MM.1S (cell line): ENCODE measurements at regions not wholly inside any gene's neighbourhood (a gene's known extent, or its start where the extent isn't known, plus 50 kb on each side); places are given as distances from the start of the nearest gene placed in this dataset.
"Not testable (repeated sequence)": the region's sequence is repeated elsewhere in the genome, so short reads cannot be mapped to it uniquely, and the experiment has no call there.

Source experiments
- EZH2 ChIP-seq: fragments of 300-600 bp; sonication (generic); optimal IDR thresholded peaks from 2 replicates; pipeline ENCODE3; 2017; ENCODE audit warnings: low read depth, mild to moderate bottlenecking, antibody characterized with exemption, low read length, mixed read lengths
- TF ChIP-seq, protein P1 (sequence below): fragments of 300-600 bp; sonication (generic); IDR thresholded peaks from 2 replicates; pipeline ENCODE4 v1.5.1; 2016; ENCODE audit warnings: antibody characterized with exemption, low read length, mixed read lengths

DNA sequence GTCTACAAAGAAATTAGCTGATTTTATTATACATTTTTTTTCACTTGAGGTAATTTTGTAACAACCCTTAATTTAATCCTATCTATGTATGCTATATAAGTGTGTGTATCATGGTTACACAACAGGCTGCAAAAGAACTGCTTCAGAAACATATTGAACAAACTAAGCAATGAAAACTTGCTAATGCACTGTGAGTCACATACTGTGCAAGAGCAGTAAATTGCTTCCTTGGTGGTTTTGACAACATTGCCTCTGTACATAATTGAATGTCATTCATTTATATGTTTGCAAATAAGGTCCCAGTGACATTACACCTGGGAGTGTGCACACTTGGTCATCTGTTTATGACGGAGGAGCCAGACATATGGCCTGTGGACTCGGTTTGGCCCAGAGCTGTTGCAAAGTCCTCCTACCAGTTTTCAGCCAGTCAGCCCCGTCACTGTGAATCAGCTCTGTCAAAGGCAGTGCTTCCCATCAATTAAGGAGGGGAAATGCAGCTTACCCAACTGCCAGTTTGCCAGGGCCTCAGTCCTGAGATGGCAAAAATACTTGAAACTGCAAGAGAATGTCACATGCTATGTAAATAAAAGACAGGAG lies 835.0 kb downstream of the TTLL7 start:
- TF ChIP-seq, protein P1, sequence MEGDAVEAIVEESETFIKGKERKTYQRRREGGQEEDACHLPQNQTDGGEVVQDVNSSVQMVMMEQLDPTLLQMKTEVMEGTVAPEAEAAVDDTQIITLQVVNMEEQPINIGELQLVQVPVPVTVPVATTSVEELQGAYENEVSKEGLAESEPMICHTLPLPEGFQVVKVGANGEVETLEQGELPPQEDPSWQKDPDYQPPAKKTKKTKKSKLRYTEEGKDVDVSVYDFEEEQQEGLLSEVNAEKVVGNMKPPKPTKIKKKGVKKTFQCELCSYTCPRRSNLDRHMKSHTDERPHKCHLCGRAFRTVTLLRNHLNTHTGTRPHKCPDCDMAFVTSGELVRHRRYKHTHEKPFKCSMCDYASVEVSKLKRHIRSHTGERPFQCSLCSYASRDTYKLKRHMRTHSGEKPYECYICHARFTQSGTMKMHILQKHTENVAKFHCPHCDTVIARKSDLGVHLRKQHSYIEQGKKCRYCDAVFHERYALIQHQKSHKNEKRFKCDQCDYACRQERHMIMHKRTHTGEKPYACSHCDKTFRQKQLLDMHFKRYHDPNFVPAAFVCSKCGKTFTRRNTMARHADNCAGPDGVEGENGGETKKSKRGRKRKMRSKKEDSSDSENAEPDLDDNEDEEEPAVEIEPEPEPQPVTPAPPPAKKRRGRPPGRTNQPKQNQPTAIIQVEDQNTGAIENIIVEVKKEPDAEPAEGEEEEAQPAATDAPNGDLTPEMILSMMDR: not testable (repeated sequence)
- not testable (repeated sequence) for TF ChIP-seq EZH2
